OCI-LY7 (cell line): ENCODE measurements at regions not wholly inside any gene's neighbourhood (a gene's known extent, or its start where the extent isn't known, plus 50 kb on each side); places are given as distances from the start of the nearest gene placed in this dataset.

Experiments used
- EZH2phosphoT487 ChIP-seq: fragments of 200-600 bp; sonication (generic); IDR thresholded peaks from 2 replicates; pipeline ENCODE4 v1.6.1; 2018; ENCODE audit warnings: low read depth, borderline replicate concordance, mild to moderate bottlenecking, mixed run types, antibody characterized with exemption, low read length, moderate library complexity, mixed read lengths
- TF ChIP-seq, protein P1 (sequence below): fragments of 200-600 bp; sonication (generic); conservative IDR thresholded peaks from 2 replicates; pipeline ENCODE4 v1.5.1; 2014; ENCODE audit warnings: mild to moderate bottlenecking, antibody characterized with exemption, low read length, moderate library complexity, mixed read lengths

GRCh38 chr2:108133457-108133856 is 106.3 kb upstream of the SULT1C3 start:
- TF ChIP-seq, protein P1, sequence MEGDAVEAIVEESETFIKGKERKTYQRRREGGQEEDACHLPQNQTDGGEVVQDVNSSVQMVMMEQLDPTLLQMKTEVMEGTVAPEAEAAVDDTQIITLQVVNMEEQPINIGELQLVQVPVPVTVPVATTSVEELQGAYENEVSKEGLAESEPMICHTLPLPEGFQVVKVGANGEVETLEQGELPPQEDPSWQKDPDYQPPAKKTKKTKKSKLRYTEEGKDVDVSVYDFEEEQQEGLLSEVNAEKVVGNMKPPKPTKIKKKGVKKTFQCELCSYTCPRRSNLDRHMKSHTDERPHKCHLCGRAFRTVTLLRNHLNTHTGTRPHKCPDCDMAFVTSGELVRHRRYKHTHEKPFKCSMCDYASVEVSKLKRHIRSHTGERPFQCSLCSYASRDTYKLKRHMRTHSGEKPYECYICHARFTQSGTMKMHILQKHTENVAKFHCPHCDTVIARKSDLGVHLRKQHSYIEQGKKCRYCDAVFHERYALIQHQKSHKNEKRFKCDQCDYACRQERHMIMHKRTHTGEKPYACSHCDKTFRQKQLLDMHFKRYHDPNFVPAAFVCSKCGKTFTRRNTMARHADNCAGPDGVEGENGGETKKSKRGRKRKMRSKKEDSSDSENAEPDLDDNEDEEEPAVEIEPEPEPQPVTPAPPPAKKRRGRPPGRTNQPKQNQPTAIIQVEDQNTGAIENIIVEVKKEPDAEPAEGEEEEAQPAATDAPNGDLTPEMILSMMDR, result no peak
- no peak for TF ChIP-seq EZH2phosphoT487
